ENCODE measurements at regions not wholly inside any gene's neighbourhood (a gene's known extent, or its start where the extent isn't known, plus 50 kb on each side); places are given as distances from the start of the nearest gene placed in this dataset.

GRCh38 chr6:128690063-128690462 is 169.7 kb upstream of the PTPRK start:
- POLR2A ChIA-PET (ENCODE audit: unreplicated experiment), result no interaction called here
- no peak overlapping the region for H2AK9ac ChIP-seq (replicated peaks; ENCODE audit: low read depth, low read length, poor library complexity)
- in situ Hi-C loops (cut with MboI; ENCODE audit: low sequenced_read_pairs), result no loop called here
- no TSS peak for BruUV-seq (replicated peaks)
- H2BK5ac ChIP-seq (ENCODE audit: low read depth, low read length, poor library complexity, severe bottlenecking), result no peak overlapping the region
- TF ChIP-seq USF2 (IDR thresholded peaks at IDR 0.05; ENCODE audit: low read depth, low read length), result no peak
- no peak for TF ChIP-seq BHLHE40 (IDR thresholded peaks at IDR 0.05; ENCODE audit: low read depth, low read length)
- no peak for TF ChIP-seq CTCF (conservative IDR thresholded peaks at IDR 0.05; ENCODE audit: low read depth, low read length)
- H2BK120ac ChIP-seq (ENCODE audit: low read depth, low read length), result no peak overlapping the region
- H3K27me3 ChIP-seq (ENCODE audit: control insufficient read depth, insufficient read depth, low read length), result no peaks in the 10 kb centered on the region
- H3K9ac ChIP-seq (ENCODE audit: low read depth, low read length), result no peak overlapping the region
- H3K9me3 ChIP-seq (ENCODE audit: control insufficient read depth, insufficient read depth, low read length), result no peaks in the 10 kb centered on the region
- H3K36me3 ChIP-seq (ENCODE audit: control insufficient read depth, insufficient read depth, low read length), result no peaks in the 10 kb centered on the region
- intact Hi-C loops (cut with micrococcal nuclease), result no loop called here
- dilution Hi-C loops (cut with HindIII; ENCODE audit: low sequenced_read_pairs, unreplicated experiment), result no loop called here
- H2AFZ ChIP-seq (replicated peaks; ENCODE audit: low read length, poor library complexity), result no peak overlapping the region
- no CpG with 5 or more reads among the region's 3 CpGs for WGBS, 2 experiments (ENCODE audit: extremely low coverage in 2 of 2, insufficient read length in 1 of 2)
- no peak overlapping the region for H3K4ac ChIP-seq (ENCODE audit: low read depth, low read length)
- H3K23ac ChIP-seq (ENCODE audit: low read depth, low read length), result no peak overlapping the region
- H4K8ac ChIP-seq (ENCODE audit: low read depth in 2 of 2, low read length in 2 of 2), result no peak overlapping the region
- H3K27ac ChIP-seq (ENCODE audit: insufficient read depth, low read length), result no peak overlapping the region
- H3K4me1 ChIP-seq (ENCODE audit: control insufficient read depth, insufficient read depth, low read length), result no peaks in the 10 kb centered on the region
- no peak overlapping the region for H3K14ac ChIP-seq (replicated peaks; ENCODE audit: low read depth, low read length)
- DNase-seq (no peak), ATAC-seq (ENCODE audit: low read depth) (no peak)
- H2BK20ac ChIP-seq (ENCODE audit: low read depth, low read length), result no peak overlapping the region
- CTCF ChIA-PET, result interaction anchor here (0.5 kb wide), 1 partner anchor 1021 kb away, joined by 3 read pairs; no protein-coding TSS in a partner anchor
- H3K79me1 ChIP-seq (ENCODE audit: low read depth in 1 of 2, low read length in 2 of 2), result no peaks in the 10 kb centered on the region
- H3K18ac ChIP-seq (ENCODE audit: low read depth, low read length), result no peak overlapping the region
- H3K9me1 ChIP-seq (ENCODE audit: insufficient read depth, low read length), result no peaks in the 10 kb centered on the region
- no peak overlapping the region for H2AK5ac ChIP-seq (ENCODE audit: low read depth, low read length)
- H4K20me1 ChIP-seq (ENCODE audit: insufficient read depth, low read length), result no peaks in the 10 kb centered on the region
- H3K4me2 ChIP-seq (ENCODE audit: low read depth, low read length), result no peak overlapping the region
- no peak overlapping the region for H4K91ac ChIP-seq (ENCODE audit: insufficient read depth, low read depth, low read length)
- H4K5ac ChIP-seq (ENCODE audit: low read depth, low read length), result no peak overlapping the region
- H3K4me3 ChIP-seq (ENCODE audit: insufficient read depth, low read depth, low read length), result no peak overlapping the region
- no peak overlapping the region for H3K56ac ChIP-seq (ENCODE audit: extremely low read depth, insufficient read depth, low read length)
- H2BK15ac ChIP-seq (ENCODE audit: low read depth, low read length), result no peak overlapping the region
